ENCODE measurements at regions not wholly inside any gene's neighbourhood (a gene's known extent, or its start where the extent isn't known, plus 50 kb on each side); places are given as distances from the start of the nearest gene placed in this dataset.

- Histone ChIP-seq H3K4me3 (ENCODE audit: low read depth, low read length) (no peak overlapping the region), H3K9me3 (ENCODE audit: control insufficient read depth, insufficient read depth, low read length) (no peaks in the 10 kb centered on the region), H3K27me3 (ENCODE audit: control insufficient read depth, insufficient read depth, low read length) (no peaks in the 10 kb centered on the region), H3K27ac (ENCODE audit: low read depth, low read length) (no peak overlapping the region)
- no peak for DNase-seq (ENCODE audit: low read depth, low spot score)
- no peak for TF ChIP-seq CTCF (IDR thresholded peaks at IDR 0.05; ENCODE audit: low read depth, low read length)
- CTCF ChIA-PET = no interaction called here
- POLR2A ChIA-PET = no interaction called here
These were observed 368.4 kb downstream of the BUD13 start for GRCh38 chr11:116404462-116404798.

DNA sequence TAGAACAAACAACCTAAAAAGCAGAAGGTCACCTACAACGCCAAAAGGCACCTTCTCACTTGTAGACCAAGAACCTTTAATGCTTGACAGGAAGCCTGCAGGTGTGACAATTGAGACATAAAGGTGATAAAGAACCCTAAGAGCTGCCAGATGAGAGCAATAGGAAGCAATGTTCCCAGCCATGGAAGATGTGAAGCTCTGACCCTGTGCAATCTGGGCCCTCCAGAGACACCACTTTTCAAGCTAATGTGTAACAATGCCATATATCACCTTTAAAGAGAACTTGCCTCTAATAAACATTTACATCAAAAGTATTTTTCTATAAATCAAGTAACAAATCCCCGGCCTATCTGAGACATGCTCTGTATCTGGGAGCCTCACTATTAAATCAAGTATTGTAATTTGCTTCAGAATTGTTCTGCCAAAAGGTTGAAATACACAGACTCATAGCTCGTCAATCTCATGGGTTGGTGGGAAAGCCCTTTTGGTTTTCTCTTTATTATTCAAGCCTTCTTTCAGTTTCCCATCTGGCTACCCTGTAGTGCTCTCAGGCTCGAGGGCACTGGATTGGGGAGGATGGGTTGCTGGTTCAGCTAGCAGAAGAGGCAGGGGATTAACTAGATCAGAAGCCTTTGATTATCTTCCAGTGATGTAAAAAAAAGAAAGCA lies 368.9 kb downstream of the BUD13 start:
- CTCF ChIA-PET = no interaction called here
- H3K27ac ChIP-seq (ENCODE audit: low read depth, low read length) = no peak overlapping the region
- H3K27me3 ChIP-seq (ENCODE audit: control insufficient read depth, insufficient read depth, low read length) = no peaks in the 10 kb centered on the region
- TF ChIP-seq CTCF (IDR thresholded peaks at IDR 0.05; ENCODE audit: low read depth, low read length) = no peak
- no peak overlapping the region for H3K4me3 ChIP-seq (ENCODE audit: low read depth, low read length)
- H3K9me3 ChIP-seq (ENCODE audit: control insufficient read depth, insufficient read depth, low read length) = no peaks in the 10 kb centered on the region
- POLR2A ChIA-PET = no interaction called here
- no peak for DNase-seq (ENCODE audit: low read depth, low spot score)

DNA sequence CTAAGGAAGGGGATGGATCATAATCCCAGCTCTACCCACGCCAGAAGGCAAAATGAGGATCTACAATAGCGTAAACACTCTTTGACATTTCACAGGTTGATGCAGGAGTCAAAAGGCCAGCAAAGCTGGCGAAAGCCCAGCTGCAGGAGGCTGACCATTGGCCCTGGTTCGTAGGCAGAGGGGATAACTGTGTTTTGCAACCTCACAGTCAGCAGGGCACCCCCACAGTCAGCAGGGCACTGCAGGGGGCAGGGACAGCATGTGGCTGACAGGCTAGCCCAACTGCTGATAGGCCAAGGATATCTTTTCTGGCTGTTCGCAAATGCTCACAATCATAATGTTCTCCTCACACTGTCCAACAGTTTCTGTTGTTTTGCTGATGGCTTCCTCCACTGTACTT lies 372.7 kb downstream of the BUD13 start:
- no peak overlapping the region for H3K4me3 ChIP-seq (ENCODE audit: low read depth, low read length)
- POLR2A ChIA-PET = no interaction called here

DNA sequence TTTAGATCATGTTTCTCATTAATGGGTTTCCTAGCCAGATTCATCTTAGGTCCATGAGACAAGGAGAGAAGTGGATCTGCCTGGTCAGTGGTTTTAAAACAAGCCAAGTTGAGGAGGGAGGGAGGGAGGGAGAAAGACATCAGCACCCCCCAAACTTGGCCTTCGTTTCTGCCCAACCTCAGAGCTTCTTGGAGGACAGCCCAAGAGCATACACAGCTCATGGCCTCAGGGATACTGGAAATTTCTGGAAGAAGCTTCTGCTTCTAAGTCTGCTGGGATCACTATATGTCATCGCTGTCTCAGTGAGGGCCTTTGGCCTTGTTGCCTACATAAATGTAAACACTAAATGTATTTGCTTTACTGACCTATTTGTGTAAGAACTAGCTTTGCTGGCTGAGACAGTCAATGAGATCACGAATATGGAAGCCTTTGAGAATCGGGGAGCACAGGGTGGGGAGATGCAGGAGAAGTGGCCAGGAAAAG lies 375.1 kb downstream of the BUD13 start:
- no peak for TF ChIP-seq CTCF (IDR thresholded peaks at IDR 0.05; ENCODE audit: low read depth, low read length)
- no peaks in the 10 kb centered on the region for H3K9me3 ChIP-seq (ENCODE audit: control insufficient read depth, insufficient read depth, low read length)
- ChIA-PET CTCF (no interaction called here), POLR2A (no interaction called here)
- H3K27ac ChIP-seq (ENCODE audit: low read depth, low read length) = no peak overlapping the region
- no peak overlapping the region for H3K4me3 ChIP-seq (ENCODE audit: low read depth, low read length)
- no peaks in the 10 kb centered on the region for H3K27me3 ChIP-seq (ENCODE audit: control insufficient read depth, insufficient read depth, low read length)
- DNase-seq (ENCODE audit: low read depth, low spot score) = no peak

More for the DNA sequence above, 372.7 kb downstream of the BUD13 start:
- Histone ChIP-seq H3K27ac (ENCODE audit: low read depth, low read length) (no peak overlapping the region), H3K27me3 (ENCODE audit: control insufficient read depth, insufficient read depth, low read length) (no peaks in the 10 kb centered on the region), H3K9me3 (ENCODE audit: control insufficient read depth, insufficient read depth, low read length) (no peaks in the 10 kb centered on the region)
- TF ChIP-seq CTCF (IDR thresholded peaks at IDR 0.05; ENCODE audit: low read depth, low read length) = no peak
- no peak for DNase-seq (ENCODE audit: low read depth, low spot score)
- CTCF ChIA-PET = interaction anchor here (0.7 kb wide), 1 partner anchor 35 kb away, joined by 3 read pairs; no protein-coding TSS in a partner anchor

DNA sequence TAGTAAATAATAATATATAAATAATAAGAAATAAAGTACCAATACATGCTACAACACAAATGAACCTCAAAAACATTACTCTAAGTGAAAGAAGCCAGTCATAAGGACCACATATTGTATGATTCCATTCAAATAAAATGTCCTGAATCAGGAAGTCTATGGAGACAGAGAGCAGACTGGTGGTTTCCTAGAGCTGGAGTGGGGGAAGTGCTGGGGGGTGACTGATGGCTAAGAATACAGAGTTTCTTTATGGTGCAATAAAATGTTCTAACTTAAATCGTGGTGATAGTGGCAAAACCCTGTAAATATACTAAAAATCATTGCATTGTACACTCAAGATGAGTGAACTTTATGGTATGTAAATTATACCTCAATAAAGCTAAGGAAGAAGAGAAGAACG lies 376.5 kb downstream of the BUD13 start:
- no peak for DNase-seq (ENCODE audit: low read depth, low spot score)
- H3K4me3 ChIP-seq (ENCODE audit: low read depth, low read length) = no peak overlapping the region
- no peaks in the 10 kb centered on the region for H3K27me3 ChIP-seq (ENCODE audit: control insufficient read depth, insufficient read depth, low read length)
- CTCF ChIA-PET = no interaction called here
- TF ChIP-seq CTCF (IDR thresholded peaks at IDR 0.05; ENCODE audit: low read depth, low read length) = no peak
- H3K9me3 ChIP-seq (ENCODE audit: control insufficient read depth, insufficient read depth, low read length) = no peaks in the 10 kb centered on the region
- POLR2A ChIA-PET = no interaction called here
- no peak overlapping the region for H3K27ac ChIP-seq (ENCODE audit: low read depth, low read length)
